OCI-LY1 (cell line): ENCODE measurements at regions not wholly inside any gene's neighbourhood (a gene's known extent, or its start where the extent isn't known, plus 50 kb on each side); places are given as distances from the start of the nearest gene placed in this dataset.

Experiments used
- H2AFZ ChIP-seq: fragments of 200-600 bp; sonication (generic), shearing (Covaris generic); 2 replicates; pipeline ENCODE4 v1.6.0; 2014; ENCODE audit warnings: antibody characterized with exemption, mild to moderate bottlenecking, low read length
- H3F3A ChIP-seq: fragments of 200-600 bp; sonication (generic), shearing (Covaris generic); 2 replicates; pipeline ENCODE4 v1.6.0; 2014; ENCODE audit warnings: mild to moderate bottlenecking, antibody characterized with exemption, low read length, moderate library complexity; ENCODE audit not compliant: insufficient read depth
- H3K27ac ChIP-seq: fragments of 200-600 bp; sonication (generic); 2 replicates; pipeline ENCODE4 v1.5.1; 2014; ENCODE audit warnings: low read length, mixed run types, mild to moderate bottlenecking, low read depth; ENCODE audit not compliant: poor library complexity, severe bottlenecking
- H3K27me3 ChIP-seq: fragments of 200-600 bp; sonication (generic); 2 replicates; pipeline ENCODE4 v1.6.0; 2014; ENCODE audit warnings: antibody characterized with exemption, mild to moderate bottlenecking, low read length, moderate library complexity; ENCODE audit not compliant: insufficient read depth
- H3K36me3 ChIP-seq: fragments of 200-600 bp; sonication (generic); 2 replicates; pipeline ENCODE4 v1.6.1; 2014; ENCODE audit warnings: mild to moderate bottlenecking, antibody characterized with exemption, low read length, moderate library complexity, mixed read lengths; ENCODE audit not compliant: insufficient read depth
- H3K4me1 ChIP-seq: fragments of 200-600 bp; sonication (generic); 2 replicates; pipeline ENCODE4 v1.5.1; 2014; ENCODE audit warnings: mild to moderate bottlenecking, low read length, moderate library complexity; ENCODE audit not compliant: insufficient read depth, severe bottlenecking
- H3K4me2 ChIP-seq: fragments of 200-600 bp; sonication (generic), shearing (Covaris generic); 2 replicates; pipeline ENCODE4 v1.6.1; 2014; ENCODE audit warnings: low read length
- H3K4me3 ChIP-seq: fragments of 200-600 bp; sonication (generic); 2 replicates; pipeline ENCODE4 v1.5.1; 2014; ENCODE audit warnings: low read length, low read depth, mild to moderate bottlenecking, mixed read lengths; ENCODE audit not compliant: poor library complexity, severe bottlenecking
- H3K79me2 ChIP-seq: fragments of 200-600 bp; shearing (Covaris generic); 2 replicates; pipeline ENCODE4 v1.6.1; 2016; ENCODE audit warnings: mixed run types, low read length, mixed read lengths; ENCODE audit not compliant: insufficient read depth
- H3K9ac ChIP-seq: fragments of 200-600 bp; sonication (generic), shearing (Covaris generic); 2 replicates; pipeline ENCODE4 v1.6.1; 2014; ENCODE audit warnings: mild to moderate bottlenecking, low read length, mixed read lengths
- H3K9me2 ChIP-seq: fragments of 200-600 bp; sonication (generic), shearing (Covaris generic); 2 replicates; pipeline ENCODE4 v1.6.1; 2014; ENCODE audit warnings: low read depth, mild to moderate bottlenecking, low read length, mixed read lengths
- H3K9me3 ChIP-seq: fragments of 200-600 bp; shearing (Covaris generic); 2 replicates; pipeline ENCODE4 v1.6.1; 2014; ENCODE audit warnings: low read length, mixed read lengths
- H4K20me1 ChIP-seq: fragments of 200-600 bp; sonication (generic), shearing (Covaris generic); 2 replicates; pipeline ENCODE4 v1.6.0; 2016; ENCODE audit warnings: mild to moderate bottlenecking, low read length; ENCODE audit not compliant: insufficient read depth
- CTCF ChIP-seq: fragments of 200-600 bp; sonication (generic), shearing (Covaris generic); IDR thresholded peaks from 2 replicates; pipeline ENCODE4 v1.5.1; 2017; ENCODE audit warnings: mild to moderate bottlenecking, antibody characterized with exemption, low read length, moderate library complexity, mixed read lengths
- EZH2 ChIP-seq: fragments of 200-600 bp; sonication (generic), shearing (Covaris generic); IDR thresholded peaks from 2 replicates; pipeline ENCODE4 v1.8.0; 2017; ENCODE audit warnings: borderline replicate concordance, mixed run types, mild to moderate bottlenecking, antibody characterized with exemption, low read length, moderate library complexity, mixed read lengths

GRCh38 chr3:1727242-1727641 lies 371.4 kb upstream of the CNTN4 start:
- Histone ChIP-seq H3K4me3 (no peak overlapping the region), H3K4me1 (no peaks in the 10 kb centered on the region), H3K9ac (no peak overlapping the region), H2AFZ (no peak overlapping the region), H3K79me2 (no peaks in the 10 kb centered on the region), H4K20me1 (no peaks in the 10 kb centered on the region), H3K27ac (no peak overlapping the region), H3F3A (no peaks in the 10 kb centered on the region), H3K27me3 (no peaks in the 10 kb centered on the region), H3K9me2 (no peaks in the 10 kb centered on the region), H3K36me3 (no peaks in the 10 kb centered on the region), H3K4me2 (no peak overlapping the region), H3K9me3 (no peaks in the 10 kb centered on the region)
- TF ChIP-seq CTCF (no peak), EZH2 (no peak)

DNA sequence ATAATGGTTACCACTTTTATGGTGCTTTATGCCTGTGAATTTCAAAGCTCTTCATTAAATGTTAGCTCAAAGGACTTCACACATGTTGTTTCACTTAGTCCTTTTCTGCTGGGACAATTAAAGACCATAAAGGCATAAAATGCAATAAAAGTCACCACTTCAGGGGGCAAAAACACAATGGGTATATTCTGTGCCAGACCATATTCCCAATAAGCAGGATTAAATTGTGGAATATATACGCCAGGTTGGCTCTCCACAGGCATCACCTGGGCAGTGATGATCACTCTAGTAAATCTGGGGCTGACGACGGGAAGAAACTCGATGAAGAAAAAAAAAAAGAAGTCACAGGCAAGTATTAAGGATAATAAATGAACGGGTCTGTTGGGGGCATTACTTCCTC lies 370.2 kb upstream of the CNTN4 start:
- H3K27ac ChIP-seq: no peak overlapping the region
- no peak overlapping the region for H3K4me3 ChIP-seq
- no peaks in the 10 kb centered on the region for H3K9me2 ChIP-seq
- no peaks in the 10 kb centered on the region for H3K36me3 ChIP-seq
- no peak overlapping the region for H3K4me2 ChIP-seq
- no peaks in the 10 kb centered on the region for H4K20me1 ChIP-seq
- H2AFZ ChIP-seq: no peak overlapping the region
- H3K9me3 ChIP-seq: no peaks in the 10 kb centered on the region
- H3K79me2 ChIP-seq: no peaks in the 10 kb centered on the region
- TF ChIP-seq CTCF: no peak
- TF ChIP-seq EZH2: no peak
- H3K27me3 ChIP-seq: no peaks in the 10 kb centered on the region
- no peaks in the 10 kb centered on the region for H3F3A ChIP-seq
- no peak overlapping the region for H3K9ac ChIP-seq
- H3K4me1 ChIP-seq: no peaks in the 10 kb centered on the region

- Histone ChIP-seq H3K9me2 (no peaks in the 10 kb centered on the region), H3K4me1 (no peaks in the 10 kb centered on the region), H3K4me3 (no peak overlapping the region), H2AFZ (no peak overlapping the region), H3K4me2 (no peak overlapping the region), H3K27ac (no peak overlapping the region), H3K9me3 (no peaks in the 10 kb centered on the region), H3K36me3 (no peaks in the 10 kb centered on the region), H4K20me1 (no peaks in the 10 kb centered on the region), H3K9ac (no peak overlapping the region), H3F3A (no peaks in the 10 kb centered on the region), H3K79me2 (no peaks in the 10 kb centered on the region), H3K27me3 (no peaks in the 10 kb centered on the region)
- TF ChIP-seq CTCF (no peak), EZH2 (no peak)
Measured at GRCh38 chr3:1734494-1735122, 364.1 kb upstream of the CNTN4 start.
